ENCODE measurements at regions not wholly inside any gene's neighbourhood (a gene's known extent, or its start where the extent isn't known, plus 50 kb on each side); places are given as distances from the start of the nearest gene placed in this dataset.

GRCh38 chr4:120517966-120518365 is 404.6 kb downstream of the PRDM5 start (continued):
- TF ChIP-seq ZNF281 (CRISPR knock-in tag; IDR thresholded peaks at IDR 0.05; ENCODE audit: borderline replicate concordance) (no peak), SIN3A (IDR thresholded peaks at IDR 0.05; ENCODE audit: borderline replicate concordance, low read depth, low read length) (no peak), TEAD3 (CRISPR knock-in tag; optimal IDR thresholded peaks at IDR 0.05; ENCODE audit: borderline replicate concordance) (no peak), PRDM15 (CRISPR knock-in tag; IDR thresholded peaks at IDR 0.05) (no peak), MTA3 (CRISPR knock-in tag; IDR thresholded peaks at IDR 0.05) (no peak), ZNF496 (CRISPR knock-in tag; IDR thresholded peaks at IDR 0.05; ENCODE audit: insufficient replicate concordance) (no peak), FOXM1 (CRISPR knock-in tag; IDR thresholded peaks at IDR 0.05) (no peak), HOMEZ (CRISPR knock-in tag; IDR thresholded peaks at IDR 0.05; ENCODE audit: low read depth) (no peak), MBNL3 (CRISPR knock-in tag; conservative IDR thresholded peaks at IDR 0.05) (no peak), FOXA1 (IDR thresholded peaks at IDR 0.05) (no peak), FOXA1 (CRISPR knock-in tag; IDR thresholded peaks at IDR 0.05) (no peak), KLF9 (CRISPR knock-in tag; IDR thresholded peaks at IDR 0.05; ENCODE audit: low read depth) (no peak)
- TF ChIP-seq, protein P1, sequence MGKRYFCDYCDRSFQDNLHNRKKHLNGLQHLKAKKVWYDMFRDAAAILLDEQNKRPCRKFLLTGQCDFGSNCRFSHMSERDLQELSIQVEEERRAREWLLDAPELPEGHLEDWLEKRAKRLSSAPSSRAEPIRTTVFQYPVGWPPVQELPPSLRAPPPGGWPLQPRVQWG (CRISPR knock-in tag; IDR thresholded peaks at IDR 0.05; ENCODE audit: borderline replicate concordance, low read depth) = no peak

All from HepG2 (cell line).